ENCODE measurements at regions not wholly inside any gene's neighbourhood (a gene's known extent, or its start where the extent isn't known, plus 50 kb on each side); places are given as distances from the start of the nearest gene placed in this dataset.

DNA sequence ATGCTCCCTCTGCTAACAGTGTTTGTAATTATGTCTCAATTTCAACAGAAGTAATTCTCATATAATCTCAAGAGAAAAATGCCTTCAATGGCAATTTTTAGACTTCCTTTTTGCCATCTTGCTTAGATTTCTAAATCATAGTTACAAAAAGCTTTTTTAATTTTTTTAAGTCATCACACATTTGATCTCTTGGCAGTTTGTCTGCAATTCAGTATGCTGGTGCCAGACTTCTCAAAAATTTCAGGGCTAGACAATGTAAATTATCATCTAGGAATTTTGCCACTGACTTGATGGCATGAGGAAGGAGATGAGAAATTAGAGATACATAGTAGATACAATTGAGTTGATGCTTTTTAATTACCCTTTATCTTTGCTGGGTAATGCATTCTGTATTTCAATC is 1176.7 kb upstream of the CNTN5 start:
- TF ChIP-seq EP300 (IDR thresholded peaks at IDR 0.05; ENCODE audit: borderline replicate concordance in 1 of 2, low read depth in 1 of 2, low read length in 1 of 2) (no peak), NRF1 (IDR thresholded peaks at IDR 0.05; ENCODE audit: low read depth, low read length) (no peak), RCOR1 (IDR thresholded peaks at IDR 0.05; ENCODE audit: low read length) (no peak), EZH2phosphoT487 (IDR thresholded peaks at IDR 0.05; ENCODE audit: borderline replicate concordance, low read depth) (no peak), SIN3A (IDR thresholded peaks at IDR 0.05; ENCODE audit: borderline replicate concordance, low read depth, low read length) (no peak)
- TF ChIP-seq, protein P1, sequence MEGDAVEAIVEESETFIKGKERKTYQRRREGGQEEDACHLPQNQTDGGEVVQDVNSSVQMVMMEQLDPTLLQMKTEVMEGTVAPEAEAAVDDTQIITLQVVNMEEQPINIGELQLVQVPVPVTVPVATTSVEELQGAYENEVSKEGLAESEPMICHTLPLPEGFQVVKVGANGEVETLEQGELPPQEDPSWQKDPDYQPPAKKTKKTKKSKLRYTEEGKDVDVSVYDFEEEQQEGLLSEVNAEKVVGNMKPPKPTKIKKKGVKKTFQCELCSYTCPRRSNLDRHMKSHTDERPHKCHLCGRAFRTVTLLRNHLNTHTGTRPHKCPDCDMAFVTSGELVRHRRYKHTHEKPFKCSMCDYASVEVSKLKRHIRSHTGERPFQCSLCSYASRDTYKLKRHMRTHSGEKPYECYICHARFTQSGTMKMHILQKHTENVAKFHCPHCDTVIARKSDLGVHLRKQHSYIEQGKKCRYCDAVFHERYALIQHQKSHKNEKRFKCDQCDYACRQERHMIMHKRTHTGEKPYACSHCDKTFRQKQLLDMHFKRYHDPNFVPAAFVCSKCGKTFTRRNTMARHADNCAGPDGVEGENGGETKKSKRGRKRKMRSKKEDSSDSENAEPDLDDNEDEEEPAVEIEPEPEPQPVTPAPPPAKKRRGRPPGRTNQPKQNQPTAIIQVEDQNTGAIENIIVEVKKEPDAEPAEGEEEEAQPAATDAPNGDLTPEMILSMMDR (IDR thresholded peaks at IDR 0.05), result no peak

Data from SK-N-SH (cell line).